HEK293 (cell line): ENCODE measurements at regions not wholly inside any gene's neighbourhood (a gene's known extent, or its start where the extent isn't known, plus 50 kb on each side); places are given as distances from the start of the nearest gene placed in this dataset.

Experiments
- CTCF ChIA-PET: fragments of 350-600 bp; formaldehyde crosslinking; extraction: SDS; loops from one replicate; lab custom pipeline; 2021; ENCODE audit warnings: antibody characterized with exemption; lab: Yijun Ruan, JAX
- POLR2A ChIA-PET: fragments of 300-600 bp; formaldehyde crosslinking; extraction: SDS; loops from one replicate; lab custom pipeline; 2020; ENCODE audit warnings: antibody characterized with exemption, inconsistent platforms; lab: Yijun Ruan, JAX
- H3K27ac ChIP-seq: fragments of 200-500 bp; sonication (Bioruptor generic); 2 replicates; pipeline ENCODE4 v1.5.1; 2014; ENCODE audit warnings: low read depth, low read length, control low read depth, inconsistent platforms; ENCODE audit errors: extremely low read depth
- H3K36me3 ChIP-seq, 2 experiments: fragments of 200-500 bp in 1 of 2; sonication (Bioruptor generic) in 1 of 2; 1 replicate in 1 of 2; 2 replicates in 1 of 2; pipeline ENCODE4 v1.5.1; 2014 to 2017; ENCODE audit warnings: inconsistent platforms in 2 of 2, low read length in 2 of 2; ENCODE audit not compliant: control insufficient read depth in 2 of 2, insufficient read depth in 1 of 2
- H3K4me1 ChIP-seq: fragments of 200-500 bp; sonication (Bioruptor generic); 2 replicates; pipeline ENCODE4 v1.5.1; 2014; ENCODE audit warnings: mild to moderate bottlenecking, low read length, inconsistent platforms; ENCODE audit not compliant: control insufficient read depth, insufficient read depth
- H3K4me3 ChIP-seq: 2 replicates; pipeline ENCODE4 v1.5.1; 2011; ENCODE audit warnings: low read depth, mild to moderate bottlenecking, control low read depth, low read length, moderate library complexity
- H3K9me3 ChIP-seq: fragments of 200-500 bp; sonication (Bioruptor generic); 2 replicates; pipeline ENCODE4 v1.5.1; 2014; ENCODE audit warnings: low read depth, low read length, inconsistent platforms; ENCODE audit not compliant: control insufficient read depth, insufficient read depth
- GFI1B ChIP-seq: fragments of 450-650 bp; formaldehyde crosslinking; IDR thresholded peaks from 2 replicates; pipeline ENCODE4 v1.5.1; 2016; ENCODE audit warnings: missing biosample characterization, missing genetic modification characterization
- GLI2 ChIP-seq: fragments of 450-650 bp; formaldehyde crosslinking; IDR thresholded peaks from 2 replicates; pipeline ENCODE4; 2017; ENCODE audit warnings: missing biosample characterization, missing genetic modification characterization, low read depth, borderline replicate concordance
- IKZF3 ChIP-seq: fragments of 450-650 bp; IDR thresholded peaks from 2 replicates; pipeline ENCODE4 v1.5.0; 2018; ENCODE audit warnings: missing biosample characterization, mild to moderate bottlenecking, missing genetic modification characterization, moderate library complexity
- KLF9 ChIP-seq: fragments of 450-650 bp; formaldehyde crosslinking; IDR thresholded peaks from 2 replicates; pipeline ENCODE4 v1.5.1; 2016; ENCODE audit warnings: missing biosample characterization, missing genetic modification characterization, low read depth
- MEIS1 ChIP-seq: sonication (generic); formaldehyde crosslinking; IDR thresholded peaks from 2 replicates; pipeline ENCODE4 v1.8.1; 2022; ENCODE audit warnings: missing genetic modification reagents, mild to moderate bottlenecking, borderline replicate concordance
- ZBTB7A ChIP-seq: fragments of 450-650 bp; formaldehyde crosslinking; IDR thresholded peaks from 2 replicates; pipeline ENCODE4 v1.5.1; 2016; ENCODE audit warnings: low read depth, missing biosample characterization, missing genetic modification characterization
- ZIC2 ChIP-seq: fragments of 450-650 bp; formaldehyde crosslinking; IDR thresholded peaks from 2 replicates; pipeline ENCODE4 v1.5.1; 2016; ENCODE audit warnings: missing biosample characterization, missing genetic modification characterization
- ZNF140 ChIP-seq: fragments of 450-650 bp; formaldehyde crosslinking; IDR thresholded peaks from 2 replicates; pipeline ENCODE4 v1.5.1; 2016; ENCODE audit warnings: missing biosample characterization, missing genetic modification characterization
- ZNF354C ChIP-seq: fragments of 450-650 bp; formaldehyde crosslinking; IDR thresholded peaks from 2 replicates; pipeline ENCODE4 v1.5.1; 2016; ENCODE audit warnings: missing biosample characterization, missing genetic modification characterization, low read depth, borderline replicate concordance
- ZNF473 ChIP-seq: fragments of 450-650 bp; formaldehyde crosslinking; IDR thresholded peaks from 2 replicates; pipeline ENCODE4 v1.5.1; 2017; ENCODE audit warnings: missing biosample characterization, missing genetic modification characterization
- ZNF76 ChIP-seq: fragments of 450-650 bp; formaldehyde crosslinking; IDR thresholded peaks from 2 replicates; pipeline ENCODE4; 2016; ENCODE audit warnings: low read depth, missing biosample characterization, missing genetic modification characterization, borderline replicate concordance
- ZNF791 ChIP-seq: fragments of 450-650 bp; formaldehyde crosslinking; IDR thresholded peaks from 2 replicates; pipeline ENCODE4 v1.5.1; 2016; ENCODE audit warnings: missing biosample characterization, missing genetic modification characterization
- TF ChIP-seq, protein P1 (sequence below): fragments of 450-650 bp; formaldehyde crosslinking; IDR thresholded peaks from 2 replicates; pipeline ENCODE4 v1.5.1; 2016; ENCODE audit warnings: missing biosample characterization, missing genetic modification characterization
- TF ChIP-seq, protein P2 (sequence below): fragments of 450-650 bp; formaldehyde crosslinking; IDR thresholded peaks from 2 replicates; pipeline ENCODE4 v1.5.1; 2016; ENCODE audit warnings: missing biosample characterization, missing genetic modification characterization

DNA sequence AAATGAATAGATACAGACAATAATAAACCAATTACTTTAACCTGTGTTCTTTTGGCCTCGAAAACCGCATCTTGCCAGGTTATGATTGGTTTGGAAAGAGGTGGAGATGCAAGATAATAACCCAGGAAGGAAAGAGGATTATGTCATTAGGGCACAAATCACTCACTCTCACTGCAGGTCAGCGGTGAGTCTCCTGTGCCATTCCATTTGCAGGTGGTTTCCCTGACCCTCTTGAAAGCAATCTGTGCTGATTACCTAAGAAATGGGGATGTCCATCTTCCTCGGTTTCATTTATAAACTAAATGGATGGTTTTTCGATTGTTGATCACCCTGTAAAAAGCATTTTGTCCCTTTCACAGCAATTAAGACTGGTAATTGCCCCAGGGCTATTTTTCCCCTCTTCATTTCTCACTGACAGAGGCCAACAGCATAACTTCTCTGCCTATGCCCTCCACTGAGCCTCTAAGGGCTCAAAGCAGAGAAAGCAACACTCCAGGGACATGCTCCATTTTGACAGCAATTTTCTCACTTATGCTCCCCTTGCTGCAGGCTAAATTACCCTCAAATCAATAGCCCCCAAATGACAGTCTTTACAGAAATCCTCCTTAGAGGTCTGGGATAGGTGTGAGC is 257.5 kb downstream of the IPMK start:
- Histone ChIP-seq H3K4me3 (no peak overlapping the region), H3K4me1 (no peaks in the 10 kb centered on the region), H3K36me3 (no peaks in the 10 kb centered on the region), H3K9me3 (no peaks in the 10 kb centered on the region), H3K27ac (no peak overlapping the region)
- CTCF ChIA-PET: no interaction called here
- no peak for TF ChIP-seq KLF9 (tag by site-specific recombination)
- TF ChIP-seq ZNF140: no peak
- POLR2A ChIA-PET: no interaction called here

DNA sequence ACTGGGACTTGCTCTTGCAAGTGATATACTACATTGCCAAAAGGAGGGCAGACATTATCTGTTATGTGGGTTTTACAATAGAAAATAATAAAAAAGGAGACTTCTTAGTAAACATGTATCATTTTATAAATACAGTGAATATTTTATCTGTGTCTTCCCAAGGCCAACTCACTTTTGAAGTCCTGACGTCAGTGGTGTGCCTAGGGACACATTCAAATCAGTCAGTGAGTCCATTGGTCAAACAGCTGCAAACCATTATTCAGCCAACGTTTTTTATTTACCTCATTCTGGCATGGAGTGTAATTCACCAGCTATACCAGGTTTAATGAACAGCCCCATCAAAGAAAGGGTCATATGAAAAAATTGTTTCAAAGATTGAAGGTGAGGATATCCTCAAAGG is 263.7 kb downstream of the IPMK start:
- ChIA-PET POLR2A (no interaction called here), CTCF (no interaction called here)

DNA sequence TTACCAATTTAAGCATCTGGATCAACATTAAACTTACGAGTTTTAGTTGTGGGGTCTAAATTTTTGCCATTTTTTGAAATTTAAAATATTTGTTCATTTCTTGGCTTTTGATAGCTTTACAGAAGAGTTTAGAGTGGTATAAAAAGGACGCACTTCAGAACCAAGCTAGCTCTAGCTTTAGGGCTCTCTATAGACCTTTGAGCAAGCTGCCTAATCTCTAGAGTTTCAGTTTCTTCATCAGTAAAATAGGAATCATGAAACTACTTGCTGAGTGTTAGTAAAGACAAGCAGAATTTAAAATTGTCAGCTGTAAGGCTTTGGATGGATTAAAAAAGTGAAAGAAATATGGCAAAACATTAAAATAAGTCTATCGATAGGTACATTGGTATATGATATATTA is 266.5 kb downstream of the IPMK start:
- TF ChIP-seq ZBTB7A: no peak
- H3K9me3 ChIP-seq: no peaks in the 10 kb centered on the region
- POLR2A ChIA-PET: no interaction called here

More for the DNA sequence above, 263.7 kb downstream of the IPMK start:
- H3K4me1 ChIP-seq: no peaks in the 10 kb centered on the region
- no peaks in the 10 kb centered on the region for H3K36me3 ChIP-seq
- no peak for TF ChIP-seq MEIS1 (CRISPR knock-in tag)
- no peak for TF ChIP-seq IKZF3 (tag by site-specific recombination)
- TF ChIP-seq, protein P1, sequence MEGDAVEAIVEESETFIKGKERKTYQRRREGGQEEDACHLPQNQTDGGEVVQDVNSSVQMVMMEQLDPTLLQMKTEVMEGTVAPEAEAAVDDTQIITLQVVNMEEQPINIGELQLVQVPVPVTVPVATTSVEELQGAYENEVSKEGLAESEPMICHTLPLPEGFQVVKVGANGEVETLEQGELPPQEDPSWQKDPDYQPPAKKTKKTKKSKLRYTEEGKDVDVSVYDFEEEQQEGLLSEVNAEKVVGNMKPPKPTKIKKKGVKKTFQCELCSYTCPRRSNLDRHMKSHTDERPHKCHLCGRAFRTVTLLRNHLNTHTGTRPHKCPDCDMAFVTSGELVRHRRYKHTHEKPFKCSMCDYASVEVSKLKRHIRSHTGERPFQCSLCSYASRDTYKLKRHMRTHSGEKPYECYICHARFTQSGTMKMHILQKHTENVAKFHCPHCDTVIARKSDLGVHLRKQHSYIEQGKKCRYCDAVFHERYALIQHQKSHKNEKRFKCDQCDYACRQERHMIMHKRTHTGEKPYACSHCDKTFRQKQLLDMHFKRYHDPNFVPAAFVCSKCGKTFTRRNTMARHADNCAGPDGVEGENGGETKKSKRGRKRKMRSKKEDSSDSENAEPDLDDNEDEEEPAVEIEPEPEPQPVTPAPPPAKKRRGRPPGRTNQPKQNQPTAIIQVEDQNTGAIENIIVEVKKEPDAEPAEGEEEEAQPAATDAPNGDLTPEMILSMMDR: no peak
- H3K27ac ChIP-seq: no peak overlapping the region
- H3K9me3 ChIP-seq: no peaks in the 10 kb centered on the region
- no peak overlapping the region for H3K4me3 ChIP-seq

DNA sequence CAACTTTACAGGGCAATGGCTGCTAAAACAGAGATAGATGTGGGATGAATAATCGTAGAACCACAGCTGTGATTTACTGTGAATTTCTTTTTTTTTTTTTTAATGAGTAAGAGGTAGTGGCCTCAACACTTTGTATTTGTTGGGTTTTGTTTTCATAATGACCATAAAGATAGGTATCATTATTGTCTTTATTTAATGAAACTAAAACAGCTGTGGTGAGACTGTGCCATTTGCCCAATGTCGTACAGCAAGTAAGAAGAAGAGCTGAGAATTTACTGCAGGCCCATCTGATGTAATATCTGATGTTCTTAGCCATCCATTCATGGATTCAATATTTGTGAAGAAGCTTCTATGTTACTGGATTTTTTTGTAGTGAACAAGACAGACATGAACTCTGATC is 271.2 kb downstream of the IPMK start:
- Histone ChIP-seq H3K27ac (no peak overlapping the region), H3K4me3 (no peak overlapping the region), H3K4me1 (no peaks in the 10 kb centered on the region), H3K9me3 (no peaks in the 10 kb centered on the region), H3K36me3 (no peaks in the 10 kb centered on the region)
- no peak for TF ChIP-seq ZNF791 (tag by site-specific recombination)
- CTCF ChIA-PET: interaction anchor here (0.6 kb wide), 1 partner anchor 17 kb away, joined by 4 read pairs; no protein-coding TSS in a partner anchor
- POLR2A ChIA-PET: no interaction called here

More for the DNA sequence above, 266.5 kb downstream of the IPMK start:
- no peak overlapping the region for H3K27ac ChIP-seq
- no peak overlapping the region for H3K4me3 ChIP-seq
- no peaks in the 10 kb centered on the region for H3K36me3 ChIP-seq
- H3K4me1 ChIP-seq: no peaks in the 10 kb centered on the region
- CTCF ChIA-PET: no interaction called here

DNA sequence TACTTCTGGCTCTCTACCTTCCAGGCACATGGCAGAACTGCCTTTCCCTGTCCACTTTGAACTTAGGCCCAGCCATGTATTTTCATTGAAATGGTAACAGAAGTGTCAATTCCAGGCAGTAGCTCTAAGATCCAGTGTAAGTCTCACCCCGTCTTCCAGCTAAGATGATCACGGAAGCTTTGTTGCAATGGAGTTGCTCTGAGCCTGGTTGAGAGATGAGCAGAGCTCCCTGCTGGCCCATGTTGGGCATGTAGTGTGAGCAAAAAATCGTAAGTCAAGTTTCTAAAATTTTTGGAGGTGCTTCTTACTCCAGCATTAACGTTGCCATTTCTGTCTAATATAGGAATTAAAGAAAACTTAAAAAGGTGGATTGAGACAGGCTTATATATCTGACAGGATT is 274.4 kb downstream of the IPMK start:
- POLR2A ChIA-PET: no interaction called here
- H3K27ac ChIP-seq: no peak overlapping the region
- CTCF ChIA-PET: no interaction called here
- TF ChIP-seq ZNF76 (tag by site-specific recombination) (no peak), ZNF473 (tag by site-specific recombination) (no peak), ZIC2 (no peak), ZNF354C (tag by site-specific recombination) (no peak), GFI1B (tag by site-specific recombination) (no peak), GLI2 (tag by site-specific recombination) (no peak)
- TF ChIP-seq, protein P2, sequence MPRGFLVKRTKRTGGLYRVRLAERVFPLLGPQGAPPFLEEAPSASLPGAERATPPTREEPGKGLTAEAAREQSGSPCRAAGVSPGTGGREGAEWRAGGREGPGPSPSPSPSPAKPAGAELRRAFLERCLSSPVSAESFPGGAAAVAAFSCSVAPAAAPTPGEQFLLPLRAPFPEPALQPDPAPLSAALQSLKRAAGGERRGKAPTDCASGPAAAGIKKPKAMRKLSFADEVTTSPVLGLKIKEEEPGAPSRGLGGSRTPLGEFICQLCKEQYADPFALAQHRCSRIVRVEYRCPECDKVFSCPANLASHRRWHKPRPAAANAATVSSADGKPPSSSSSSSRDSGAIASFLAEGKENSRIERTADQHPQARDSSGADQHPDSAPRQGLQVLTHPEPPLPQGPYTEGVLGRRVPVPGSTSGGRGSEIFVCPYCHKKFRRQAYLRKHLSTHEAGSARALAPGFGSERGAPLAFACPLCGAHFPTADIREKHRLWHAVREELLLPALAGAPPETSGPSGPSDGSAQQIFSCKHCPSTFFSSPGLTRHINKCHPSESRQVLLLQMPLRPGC (tag by site-specific recombination): no peak
- H3K9me3 ChIP-seq: no peaks in the 10 kb centered on the region
- no peaks in the 10 kb centered on the region for H3K36me3 ChIP-seq
- no peak overlapping the region for H3K4me3 ChIP-seq
- H3K4me1 ChIP-seq: no peaks in the 10 kb centered on the region
